Activated CD8-positive, alpha-beta memory T cell treated with anti-CD3 and anti-CD28 coated beads for 1 hour (primary cell): ENCODE measurements at regions not wholly inside any gene's neighbourhood (a gene's known extent, or its start where the extent isn't known, plus 50 kb on each side); places are given as distances from the start of the nearest gene placed in this dataset.
"Not testable (repeated sequence)": the region's sequence is repeated elsewhere in the genome, so short reads cannot be mapped to it uniquely, and the experiment has no call there.

Experiments used
- DNase-seq, 2 donors: peaks; one replicate each; pipeline ENCODE4 v3.0.0-alpha.2; 2020; ENCODE audit warnings: low read depth in 1 of 2; ENCODE audit errors: extremely low read depth in 1 of 2

DNA sequence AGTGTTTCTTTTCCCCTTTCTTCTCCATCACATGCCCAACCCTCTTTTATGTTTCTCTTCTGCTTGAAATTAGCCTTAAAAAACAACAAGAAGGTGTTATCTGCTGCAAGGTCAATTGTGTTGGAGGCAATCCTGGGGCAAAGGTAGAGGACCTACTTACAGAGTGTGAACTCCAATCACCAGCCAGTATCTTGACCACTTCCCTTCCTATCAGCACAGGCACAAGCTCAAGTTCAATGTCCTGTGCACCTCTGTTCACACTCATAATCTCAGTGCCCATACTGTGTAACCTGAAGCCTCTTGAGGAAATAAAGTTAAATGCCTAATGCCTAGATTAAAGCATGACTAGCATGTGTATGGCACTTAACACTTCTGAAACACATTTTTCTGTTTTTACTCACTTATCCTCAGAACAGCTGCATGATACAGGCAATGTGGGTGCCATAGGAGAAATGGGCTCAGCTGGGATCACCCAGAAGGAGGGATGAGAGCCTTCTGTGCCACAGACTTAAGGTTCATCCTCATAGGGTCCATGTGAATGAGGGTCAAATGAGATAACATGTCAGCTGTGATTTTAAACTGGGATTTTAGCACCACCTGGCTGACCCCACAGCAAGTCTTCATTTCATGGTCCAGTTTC lies 701.5 kb downstream of the BCL11A start:
- DNase-seq, result no peak

DNA sequence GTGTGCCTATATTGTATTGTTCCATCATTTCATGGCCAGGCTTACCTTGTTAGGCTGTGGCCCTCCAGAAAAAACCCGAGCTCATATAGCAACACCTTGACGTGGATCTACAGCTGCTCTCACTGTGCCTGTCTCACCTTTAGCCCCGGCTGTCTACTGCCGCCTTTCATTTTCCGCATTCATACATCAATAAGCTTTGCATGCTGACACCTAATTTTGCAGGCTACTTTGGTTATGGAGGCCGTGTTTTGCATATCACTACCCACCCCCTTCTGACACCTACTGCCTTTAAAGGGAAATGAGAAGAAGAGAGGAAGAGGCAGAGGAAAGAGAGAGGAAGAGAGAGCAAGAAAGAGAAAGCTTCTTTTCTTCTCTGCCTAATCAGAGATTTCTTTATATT lies 702.9 kb downstream of the BCL11A start:
- no peak for DNase-seq

DNA sequence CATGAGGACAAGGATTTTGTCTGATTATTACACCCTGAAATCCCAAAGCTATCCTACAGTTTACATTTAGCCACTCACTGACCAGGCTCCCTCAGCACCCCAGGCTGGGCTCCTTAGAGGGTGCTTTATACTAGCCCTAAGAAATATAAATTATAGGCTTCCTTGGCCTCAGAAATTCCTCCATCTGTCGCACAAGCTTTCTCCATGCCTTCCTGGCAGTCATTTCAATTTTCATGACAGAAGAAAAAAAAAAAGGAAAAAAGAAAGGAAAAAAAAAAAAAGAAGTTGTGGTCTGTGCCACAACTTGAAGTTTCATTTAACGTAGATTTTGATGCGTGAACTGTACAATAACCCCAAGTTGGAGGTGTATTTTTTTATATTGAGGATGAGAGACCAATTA lies 719.5 kb downstream of the BCL11A start:
- no peak for DNase-seq

DNA sequence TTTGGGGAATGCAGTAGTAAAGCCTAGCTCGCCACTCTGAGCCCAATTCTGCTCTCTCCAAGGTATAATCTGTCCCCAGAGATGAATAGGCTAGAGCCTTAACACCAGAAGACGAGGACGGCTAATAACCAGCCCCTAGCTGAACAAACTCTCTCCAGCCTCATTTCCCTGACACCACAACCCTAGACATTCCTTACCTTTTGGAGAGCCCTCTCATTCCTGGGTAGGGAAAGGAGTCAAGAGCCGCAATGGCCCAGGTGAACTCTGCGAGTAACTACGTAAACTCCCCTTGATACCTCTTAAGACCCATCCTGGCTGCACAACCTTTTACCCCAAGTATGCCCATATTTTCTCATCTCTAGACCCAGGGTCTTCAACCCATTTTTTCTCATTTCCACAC lies 722.9 kb downstream of the BCL11A start:
- no peak for DNase-seq

DNA sequence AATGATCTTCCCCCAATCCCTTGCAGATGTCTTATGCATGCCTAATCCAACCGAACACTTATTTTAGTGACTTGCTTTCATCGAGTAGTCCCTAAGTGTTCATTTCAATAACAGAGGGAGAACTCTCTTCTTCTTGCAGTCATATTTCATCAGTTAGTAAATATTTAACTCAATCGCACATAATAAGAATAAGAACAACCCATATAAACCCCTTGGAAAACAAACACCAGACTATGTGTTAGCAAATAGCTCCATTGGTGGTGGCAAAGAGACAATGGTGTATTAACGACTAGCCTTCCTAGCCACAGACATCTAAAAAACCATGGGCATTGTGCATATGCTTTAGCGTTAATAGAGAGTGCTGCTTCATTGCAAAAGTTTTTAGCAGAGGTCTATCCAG lies 725.8 kb downstream of the BCL11A start:
- no peak for DNase-seq

DNA sequence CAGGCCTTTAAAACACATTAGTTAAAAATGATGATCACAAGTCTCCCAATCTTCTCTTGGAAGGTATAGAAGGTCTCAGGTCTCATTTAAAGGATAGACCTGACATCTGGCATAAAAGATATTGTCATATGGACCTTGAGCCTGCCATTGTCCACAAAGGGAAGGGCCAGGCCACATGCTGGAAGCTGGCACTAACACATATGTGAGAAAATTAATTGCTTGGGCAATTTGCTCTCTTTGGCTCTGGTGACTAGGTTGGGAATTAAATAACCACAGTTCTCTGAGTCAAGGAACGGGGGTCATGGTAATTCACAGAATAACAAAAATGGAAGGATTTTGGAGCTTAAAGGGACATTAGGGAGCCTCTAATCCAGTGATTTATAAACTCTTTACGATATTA lies 727.3 kb downstream of the BCL11A start:
- no peak for DNase-seq

DNA sequence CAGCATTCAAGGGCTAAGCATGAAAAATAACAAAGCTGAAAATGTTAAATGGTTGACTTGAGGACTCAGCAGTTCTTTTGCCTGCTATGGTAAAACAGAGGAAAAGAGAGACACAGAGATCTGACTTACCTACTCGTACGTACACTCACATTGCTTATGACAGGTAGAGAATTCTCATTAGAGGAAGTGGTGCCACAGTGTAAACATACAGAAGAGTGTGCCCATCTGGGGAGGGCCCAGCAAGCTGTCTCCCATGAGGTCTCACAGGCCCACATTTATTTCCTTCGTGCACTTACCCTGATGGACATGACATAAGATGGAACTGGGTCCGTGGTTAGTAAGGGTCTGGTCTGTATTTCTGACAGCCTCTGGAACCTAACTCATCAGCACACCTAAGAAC lies 729.1 kb downstream of the BCL11A start:
- no peak for DNase-seq

DNA sequence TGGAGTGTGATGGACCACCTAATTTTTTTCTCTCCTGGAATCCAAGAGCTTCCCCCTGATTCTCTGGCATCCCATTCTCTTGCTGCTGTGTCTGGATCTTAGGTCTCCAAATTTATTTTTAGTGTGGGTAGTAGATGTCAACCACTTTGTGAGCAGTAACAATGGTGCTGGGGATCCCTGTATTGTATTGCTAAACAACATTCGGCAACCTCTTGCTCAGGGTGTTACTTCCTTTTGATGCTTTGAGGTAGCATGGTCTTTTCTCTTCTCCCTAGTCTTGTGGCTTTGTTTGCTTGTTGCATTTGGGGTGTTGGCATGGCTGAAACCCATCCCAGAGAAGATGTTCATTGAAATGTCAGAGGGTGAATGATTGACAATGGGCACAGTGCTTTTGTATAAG lies 737.4 kb downstream of the BCL11A start:
- no peak for DNase-seq

DNA sequence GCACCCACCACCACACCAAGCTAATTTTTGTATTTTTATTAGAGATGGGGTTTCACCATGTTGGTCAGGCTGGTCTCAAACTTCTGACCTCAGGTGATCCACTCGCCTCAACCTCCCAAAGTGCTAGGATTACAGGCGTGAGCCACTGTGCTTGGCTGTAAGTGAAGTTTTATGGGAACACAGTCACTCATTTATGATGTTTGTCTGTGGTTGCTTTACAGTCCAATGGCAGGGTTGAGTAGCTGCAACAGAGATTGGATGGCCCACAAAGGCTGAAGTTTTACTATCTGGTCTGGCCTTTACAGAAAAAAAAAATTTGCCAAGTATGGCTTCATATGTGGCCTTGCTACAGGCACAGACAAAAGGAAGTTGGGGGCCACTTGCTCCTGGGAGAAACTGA lies 743.2 kb downstream of the BCL11A start:
- not testable (repeated sequence) for DNase-seq

DNA sequence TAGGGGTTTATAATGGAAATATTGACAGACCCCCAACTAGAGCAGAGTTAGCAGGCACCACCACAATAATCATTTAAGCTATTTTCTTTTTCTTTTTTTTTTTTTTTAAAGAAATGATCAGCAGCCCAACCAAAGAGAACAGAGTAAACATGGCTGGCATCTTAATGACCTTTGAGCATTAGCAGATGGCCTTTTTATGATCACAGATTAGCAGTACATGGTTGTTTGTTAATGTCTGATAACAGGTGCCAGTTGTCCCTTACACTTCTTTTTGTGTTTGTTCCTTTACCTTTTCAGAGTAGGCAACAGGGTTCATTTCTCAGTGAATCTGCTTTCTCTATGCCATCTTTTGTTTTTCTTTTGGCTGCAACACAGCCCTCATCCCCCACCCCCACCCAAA lies 747.0 kb downstream of the BCL11A start:
- no peak for DNase-seq

DNA sequence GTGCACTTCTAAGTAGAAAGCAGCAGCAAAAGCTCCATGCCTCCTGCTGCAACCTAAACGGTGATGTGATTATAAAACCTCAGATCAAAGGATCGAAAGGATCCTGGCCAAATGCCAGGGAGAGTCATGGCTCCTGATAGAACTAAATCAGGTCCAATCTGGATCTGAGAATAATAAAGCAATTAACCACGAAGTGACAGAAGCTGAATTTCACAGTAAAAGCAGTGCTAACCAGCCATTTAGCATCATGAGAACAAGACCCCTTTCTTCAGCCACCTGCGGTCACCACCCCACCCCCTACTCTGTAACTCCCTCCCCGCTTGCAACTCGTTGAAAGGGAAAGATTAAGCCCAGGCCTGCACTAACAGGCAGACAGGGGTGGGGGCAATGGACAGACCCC lies 748.7 kb downstream of the BCL11A start:
- no peak for DNase-seq

DNA sequence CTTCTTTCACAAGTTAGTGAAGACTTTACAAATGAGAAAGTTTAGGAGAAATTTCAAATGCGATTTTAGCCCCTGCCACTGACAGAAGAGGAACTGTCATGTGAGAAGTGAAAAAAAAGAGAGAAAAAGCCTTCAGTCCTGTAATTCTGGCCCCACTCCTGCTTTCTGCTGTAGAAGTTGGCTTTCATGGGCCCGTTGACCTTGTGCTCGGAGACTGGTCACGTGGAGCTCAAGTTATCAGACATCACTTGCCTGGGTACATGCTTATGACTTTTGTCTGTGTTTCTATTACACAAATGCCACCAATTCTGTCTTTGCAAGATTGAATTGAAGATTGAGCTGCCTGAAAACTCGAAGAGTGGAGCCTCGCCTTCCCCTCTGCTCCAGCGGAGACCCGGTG lies 749.9 kb downstream of the BCL11A start:
- DNase-seq, result no peak

DNA sequence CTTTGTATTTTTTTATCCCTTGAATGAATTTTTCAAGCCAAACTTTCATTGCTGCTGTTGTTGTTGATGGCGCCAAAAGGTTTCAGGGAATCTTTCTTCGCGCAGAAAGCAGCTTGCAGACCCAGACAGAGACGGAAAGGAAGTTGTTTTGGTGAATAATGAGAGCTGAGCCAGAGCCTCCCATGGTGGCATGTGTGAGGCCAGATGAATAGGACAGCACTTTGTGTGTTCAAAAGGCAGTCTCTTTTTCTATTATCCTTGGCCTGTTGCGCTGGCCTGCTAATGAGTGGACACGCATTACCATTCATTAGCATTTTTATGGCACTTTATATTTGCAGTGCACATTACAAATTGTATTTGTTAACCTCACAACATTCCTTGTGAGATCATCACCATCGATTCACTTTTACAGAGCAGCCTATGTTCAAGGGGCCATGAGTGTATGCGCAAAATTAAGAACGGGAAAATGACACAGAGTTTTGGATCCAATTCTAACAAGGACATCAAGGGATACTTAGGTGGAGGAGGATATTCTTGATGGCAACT lies 754.7 kb downstream of the BCL11A start:
- DNase-seq, result no peak

DNA sequence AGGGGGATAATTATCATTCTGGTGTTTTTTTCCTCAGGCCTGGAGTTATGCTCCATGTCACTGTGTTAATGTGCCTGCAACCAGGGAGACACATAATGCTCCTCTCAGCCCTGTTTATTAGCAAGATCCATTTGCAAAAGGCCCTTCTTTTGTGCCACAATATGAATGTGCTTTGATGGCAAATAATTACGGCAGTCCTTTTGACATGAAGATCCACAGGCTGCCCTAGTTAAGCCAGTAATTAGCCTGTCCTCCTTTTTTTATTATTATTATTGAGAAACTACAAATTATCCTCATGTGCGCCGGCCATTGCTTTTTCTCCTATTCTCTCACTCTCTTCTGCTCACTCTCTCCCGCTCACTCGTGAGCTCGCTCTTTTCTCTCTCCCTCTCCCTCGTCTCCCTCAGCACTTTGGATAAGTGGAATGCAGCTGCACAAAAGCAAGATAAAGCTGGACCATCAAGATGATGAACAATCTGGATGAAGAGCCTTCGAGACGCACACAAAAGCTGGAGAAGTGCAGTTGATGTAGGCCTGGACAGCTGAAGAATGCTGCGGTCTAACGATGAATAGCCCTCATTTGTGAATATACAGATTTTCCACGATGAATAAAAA lies 762.3 kb downstream of the BCL11A start:
- no peak for DNase-seq

DNA sequence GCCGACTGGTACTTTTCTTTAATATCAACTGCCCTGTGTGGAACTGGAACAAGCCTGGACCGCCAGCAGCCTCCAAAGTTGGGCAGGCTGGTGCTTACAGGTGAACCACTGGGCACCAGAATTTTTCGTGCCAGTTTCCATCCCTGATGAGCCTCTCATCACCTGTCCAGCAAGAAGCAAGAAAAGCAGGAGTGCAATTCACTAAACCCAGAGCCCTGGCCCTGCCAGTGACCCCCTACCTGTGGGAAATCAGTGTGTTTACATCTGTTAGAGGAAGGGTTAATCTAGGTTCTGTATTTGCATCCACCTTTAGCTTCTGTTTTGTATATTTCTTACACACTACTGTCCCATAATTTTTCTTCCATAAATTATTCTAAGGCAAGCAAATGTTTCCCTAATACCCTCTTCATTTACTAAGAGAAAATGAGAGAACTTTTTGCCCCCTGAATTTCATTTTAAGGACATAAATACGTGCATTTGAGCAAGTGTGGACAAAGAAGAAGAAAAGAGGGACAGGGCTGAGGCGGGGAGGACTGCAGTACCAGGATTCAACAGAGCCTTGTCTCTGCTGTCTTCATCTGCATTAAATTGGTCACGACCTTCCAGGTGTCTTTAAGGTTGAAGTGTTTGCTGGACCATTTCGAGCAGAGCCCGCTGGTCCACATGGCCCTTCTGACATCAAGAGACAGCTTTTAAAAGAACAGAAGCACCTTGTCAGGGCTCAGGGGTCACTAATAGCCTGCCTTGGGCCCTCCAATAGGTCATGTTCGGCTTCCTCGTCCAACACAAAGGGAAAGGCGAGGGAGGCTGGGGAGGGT lies 763.1 kb downstream of the BCL11A start:
- DNase-seq, result no peak

DNA sequence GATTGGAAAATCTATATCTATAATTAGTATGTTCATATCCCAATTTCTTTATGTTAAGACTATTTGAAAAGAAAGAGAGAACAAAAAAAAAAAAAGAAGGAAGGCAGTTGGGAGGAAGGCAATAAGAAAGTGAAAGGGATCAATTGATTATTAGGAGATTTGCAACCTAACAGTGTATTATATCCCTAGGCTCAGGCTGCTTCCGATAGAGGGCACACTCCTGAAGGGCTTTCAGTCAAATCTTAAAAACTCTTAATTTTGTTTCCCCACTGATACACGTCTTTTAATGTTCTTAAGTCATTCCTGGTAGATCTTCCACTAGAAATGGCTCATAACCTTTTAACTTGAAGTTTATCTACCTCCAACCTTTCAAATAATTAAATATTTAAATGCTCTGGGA lies 763.9 kb downstream of the BCL11A start:
- no peak for DNase-seq

DNA sequence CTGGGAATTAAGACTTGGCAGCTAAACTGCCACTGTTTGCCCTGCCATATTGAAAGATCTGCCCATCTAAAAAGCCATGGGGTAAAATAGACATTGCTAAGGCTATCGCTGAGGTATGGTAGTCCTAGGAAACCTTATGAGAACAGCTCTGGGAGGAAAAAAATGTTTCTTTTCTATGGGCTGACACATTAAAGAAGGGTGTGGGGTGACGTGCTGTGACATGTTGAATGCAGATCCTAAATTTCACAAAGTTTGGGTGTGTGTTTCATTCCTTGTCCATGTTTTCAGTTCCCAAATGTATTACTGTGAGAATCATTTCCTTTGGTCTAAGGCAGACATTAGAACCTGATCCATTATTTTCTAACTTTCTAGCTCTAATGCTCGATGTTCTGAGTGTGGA lies 766.4 kb downstream of the BCL11A start:
- no peak for DNase-seq

DNA sequence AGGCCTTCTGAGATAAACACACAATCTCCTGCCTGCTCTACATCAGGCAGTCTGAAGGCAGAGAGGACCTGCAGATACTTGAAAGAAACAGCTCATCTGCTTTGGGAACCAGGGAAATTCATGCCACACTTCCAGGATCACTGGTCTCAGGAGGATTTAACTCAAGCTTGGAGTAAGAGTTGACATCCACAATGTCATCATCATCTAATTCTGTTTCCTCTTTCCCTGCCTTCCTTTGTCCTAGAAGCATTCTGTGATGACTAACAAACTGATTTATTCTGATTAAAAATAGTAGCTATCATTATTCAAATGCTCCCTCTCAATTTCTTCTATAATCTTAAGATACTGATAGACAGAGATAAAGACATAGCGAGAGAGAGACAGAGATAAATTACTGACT lies 766.8 kb downstream of the BCL11A start:
- no peak for DNase-seq

DNA sequence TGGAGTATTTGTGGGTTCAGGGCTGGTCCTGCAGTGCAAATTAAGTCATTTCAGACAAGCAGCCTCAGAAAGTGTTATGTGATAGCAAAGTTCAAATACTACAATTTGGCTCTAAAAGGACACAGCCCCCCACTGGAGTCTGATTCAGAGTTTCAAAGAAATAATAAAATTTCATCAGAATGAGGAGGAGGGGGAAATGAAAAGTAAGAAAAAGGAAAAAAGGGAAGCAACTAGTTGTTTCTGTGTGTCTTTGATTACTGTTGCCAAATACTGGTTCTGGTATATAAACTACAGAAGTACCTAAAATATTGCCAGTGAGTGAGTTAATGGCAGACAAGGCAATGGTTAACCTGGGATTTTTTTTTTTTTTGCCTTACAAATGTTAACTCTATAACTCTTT lies 773.9 kb downstream of the BCL11A start:
- no peak for DNase-seq

DNA sequence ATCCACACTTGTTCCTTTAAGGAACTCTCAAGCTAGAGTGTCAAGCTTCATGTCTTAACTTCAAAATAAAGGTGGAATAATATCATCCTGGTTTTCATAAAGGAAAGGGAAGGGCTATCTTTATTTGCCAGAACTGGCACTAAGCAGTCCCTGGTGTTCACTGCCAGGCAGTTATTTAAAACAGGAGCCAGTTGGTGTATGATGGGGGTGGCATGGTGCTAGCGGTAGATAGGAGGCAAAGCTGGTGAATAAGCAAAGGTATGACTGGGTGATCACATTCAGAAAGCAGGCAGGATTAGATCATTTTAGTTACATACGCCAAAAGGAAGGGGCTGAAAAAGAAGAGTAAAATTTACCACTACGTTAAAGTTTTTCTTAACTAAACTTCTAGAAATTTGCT lies 776.3 kb downstream of the BCL11A start:
- no peak for DNase-seq

DNA sequence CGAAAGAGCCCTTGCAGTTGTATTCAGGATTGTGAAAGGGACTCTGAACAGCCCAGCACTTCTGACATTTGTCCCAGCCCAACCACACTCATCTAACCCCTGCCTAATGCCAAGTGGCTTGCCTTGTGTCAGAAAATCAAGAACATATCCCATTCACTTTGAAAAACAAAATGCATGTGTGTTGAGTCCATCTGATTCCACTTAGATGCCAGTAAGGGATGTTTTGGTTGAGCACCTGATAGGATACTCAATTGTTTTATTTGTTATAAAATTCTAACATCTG lies 776.8 kb downstream of the BCL11A start:
- no peak for DNase-seq

DNA sequence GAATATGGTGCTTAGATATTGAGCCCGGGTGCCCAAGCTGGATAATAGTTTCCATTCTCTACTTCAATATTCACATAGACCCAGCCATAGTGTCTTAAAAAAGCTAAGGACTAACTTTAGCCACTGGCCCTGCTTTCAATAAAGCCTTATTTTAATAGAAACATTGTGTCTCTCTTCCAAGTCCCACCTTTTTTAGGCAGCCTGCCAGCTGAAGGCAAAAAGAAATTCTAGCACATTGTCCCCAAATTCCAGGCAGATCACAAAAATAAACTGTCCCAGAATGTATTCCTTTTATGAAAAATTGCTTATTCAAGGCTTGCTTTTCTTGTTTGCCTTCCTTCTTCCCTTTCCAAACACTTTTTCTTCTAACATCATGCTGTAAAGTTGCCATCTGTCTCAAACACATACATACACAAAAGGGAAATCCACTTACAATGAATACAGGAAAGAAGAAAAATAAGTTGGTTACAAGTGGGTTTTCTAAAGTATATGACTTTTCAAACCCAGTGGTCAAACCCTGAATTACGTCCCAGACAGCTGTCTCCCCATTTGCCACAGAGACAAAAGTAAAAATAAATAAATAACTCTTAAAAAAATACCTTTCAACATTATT lies 778.5 kb downstream of the BCL11A start:
- no peak for DNase-seq
